ENCODE measurements at regions not wholly inside any gene's neighbourhood (a gene's known extent, or its start where the extent isn't known, plus 50 kb on each side); places are given as distances from the start of the nearest gene placed in this dataset.

GRCh38 chr2:206212673-206213513, 53.2 kb downstream of the EEF1B2 start:
- DNase-seq, result peak; percentile 88

DNA sequence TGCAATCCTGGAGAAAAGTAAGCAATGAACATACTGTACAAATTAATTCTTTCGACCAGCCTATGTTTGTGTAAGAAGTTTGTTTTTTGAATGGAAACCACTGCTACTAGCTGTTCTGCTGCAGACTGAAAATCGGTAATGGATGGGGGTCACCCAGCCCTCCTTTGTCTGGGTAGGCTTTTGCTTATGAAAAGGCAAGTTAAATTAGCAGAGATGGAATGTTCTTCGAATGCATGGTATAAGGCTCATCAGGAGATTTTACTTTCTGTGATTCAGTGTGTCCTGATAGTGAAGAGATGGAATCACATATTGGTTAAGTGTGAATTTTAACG, 53.8 kb downstream of the EEF1B2 start:
- no peak for DNase-seq

DNA sequence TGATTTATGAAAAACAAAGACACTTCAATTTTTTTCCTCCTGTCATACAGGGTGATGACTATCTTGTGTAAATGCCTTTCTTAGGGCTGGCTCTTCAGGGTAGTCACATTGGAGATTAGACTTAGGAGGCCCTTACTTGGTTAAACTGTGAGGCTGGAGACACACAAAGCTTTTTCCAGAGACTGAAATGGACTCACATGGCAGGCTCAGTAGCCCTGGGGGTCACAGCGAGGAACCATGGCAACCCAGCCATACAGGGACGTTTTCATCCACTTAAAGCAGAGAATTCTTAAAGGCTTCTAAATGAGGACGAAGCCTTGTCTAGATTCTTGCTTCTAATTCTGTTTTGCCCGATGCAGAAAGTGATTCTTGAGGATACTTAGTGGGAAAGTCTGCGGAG, 57.3 kb upstream of the ZDBF2 start:
- DNase-seq, result no peak

- DNase-seq, result peak; percentile 65
These were observed 56.7 kb upstream of the ZDBF2 start for GRCh38 chr2:206217743-206218142.

GRCh38 chr2:206218156-206218555, 56.3 kb upstream of the ZDBF2 start:
- no peak for DNase-seq

DNA sequence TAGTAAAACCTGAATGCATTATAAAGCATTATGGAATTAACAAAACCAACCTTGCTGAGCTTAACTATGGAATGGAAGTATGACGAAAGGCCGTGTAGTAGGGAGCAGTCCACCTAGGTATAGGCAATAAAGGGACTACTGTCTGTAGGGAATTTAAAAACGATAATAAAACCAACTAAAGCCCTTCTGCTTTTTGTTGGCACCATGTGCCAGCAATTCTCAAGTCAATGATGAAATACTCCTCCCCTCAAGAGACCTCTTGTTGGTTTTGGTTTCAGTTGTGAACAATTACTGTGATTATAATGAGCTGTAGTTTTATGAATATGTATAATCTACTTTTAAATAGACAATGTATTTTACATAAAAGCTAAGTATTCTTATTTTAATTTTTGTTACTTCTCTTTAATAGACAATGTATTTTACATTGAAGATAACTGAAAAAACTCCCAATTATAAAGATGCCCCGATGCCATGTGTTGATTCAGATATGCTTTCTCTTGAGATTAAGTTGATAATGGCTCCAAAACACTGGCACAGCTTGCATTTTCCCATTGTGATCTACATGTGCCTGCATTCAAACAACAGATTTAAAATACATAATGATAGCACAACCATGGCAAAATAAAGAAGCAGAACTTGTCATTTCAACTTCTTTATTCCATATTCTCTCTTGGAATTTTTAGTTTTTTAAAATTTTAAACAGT, 55.5 kb upstream of the ZDBF2 start:
- DNase-seq, result no peak

DNA sequence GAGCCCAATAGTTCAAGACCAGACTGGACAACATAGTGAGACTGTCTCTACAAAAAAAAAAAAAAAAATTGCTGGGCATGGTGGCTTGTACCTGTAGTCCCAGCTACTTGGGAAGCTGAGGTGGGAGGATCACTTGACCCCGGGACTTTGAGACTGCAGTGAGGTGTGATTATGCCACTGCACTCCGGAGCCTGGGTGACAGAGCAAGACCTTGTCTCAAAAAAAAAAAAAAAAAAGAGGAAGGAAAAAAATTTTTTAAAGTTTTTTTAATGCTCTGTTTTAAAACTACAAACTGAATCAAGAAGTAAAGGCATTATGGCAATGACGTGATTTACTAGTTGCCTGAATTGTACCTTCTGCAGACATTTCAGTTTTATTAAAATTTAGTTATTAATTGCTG, 54.5 kb upstream of the ZDBF2 start:
- DNase-seq, result no peak

DNA sequence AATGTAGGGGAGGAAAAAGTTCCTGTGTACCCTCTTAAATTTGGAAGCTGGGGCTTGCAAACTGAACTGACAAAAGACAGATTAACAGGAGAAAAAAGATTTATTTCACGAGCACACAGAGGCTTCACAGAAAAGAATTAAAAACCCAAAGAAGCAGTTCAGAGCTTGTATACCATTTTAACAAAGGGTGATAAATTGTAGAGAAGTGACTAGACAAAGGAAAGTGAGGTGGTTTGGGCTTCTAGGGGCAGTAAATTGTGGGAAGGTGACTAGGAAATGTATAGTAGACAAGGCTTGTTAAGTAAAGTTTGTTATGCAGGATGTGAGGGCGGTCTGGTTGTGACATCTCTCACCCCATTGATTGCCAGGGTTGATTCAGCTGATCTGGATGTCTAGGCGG, 53.5 kb upstream of the ZDBF2 start:
- DNase-seq, result no peak
